NCI-H1417 treated with DMSO at 0.1 percent for 48 hours (cell line): ENCODE measurements at regions not wholly inside any gene's neighbourhood (a gene's known extent, or its start where the extent isn't known, plus 50 kb on each side); places are given as distances from the start of the nearest gene placed in this dataset.
"Not testable (repeated sequence)": the region's sequence is repeated elsewhere in the genome, so short reads cannot be mapped to it uniquely, and the experiment has no call there.

Experiments
- DNase-seq: peaks from one replicate; lab custom pipeline; 2025; lab: John Stamatoyannopoulos, UW

DNA sequence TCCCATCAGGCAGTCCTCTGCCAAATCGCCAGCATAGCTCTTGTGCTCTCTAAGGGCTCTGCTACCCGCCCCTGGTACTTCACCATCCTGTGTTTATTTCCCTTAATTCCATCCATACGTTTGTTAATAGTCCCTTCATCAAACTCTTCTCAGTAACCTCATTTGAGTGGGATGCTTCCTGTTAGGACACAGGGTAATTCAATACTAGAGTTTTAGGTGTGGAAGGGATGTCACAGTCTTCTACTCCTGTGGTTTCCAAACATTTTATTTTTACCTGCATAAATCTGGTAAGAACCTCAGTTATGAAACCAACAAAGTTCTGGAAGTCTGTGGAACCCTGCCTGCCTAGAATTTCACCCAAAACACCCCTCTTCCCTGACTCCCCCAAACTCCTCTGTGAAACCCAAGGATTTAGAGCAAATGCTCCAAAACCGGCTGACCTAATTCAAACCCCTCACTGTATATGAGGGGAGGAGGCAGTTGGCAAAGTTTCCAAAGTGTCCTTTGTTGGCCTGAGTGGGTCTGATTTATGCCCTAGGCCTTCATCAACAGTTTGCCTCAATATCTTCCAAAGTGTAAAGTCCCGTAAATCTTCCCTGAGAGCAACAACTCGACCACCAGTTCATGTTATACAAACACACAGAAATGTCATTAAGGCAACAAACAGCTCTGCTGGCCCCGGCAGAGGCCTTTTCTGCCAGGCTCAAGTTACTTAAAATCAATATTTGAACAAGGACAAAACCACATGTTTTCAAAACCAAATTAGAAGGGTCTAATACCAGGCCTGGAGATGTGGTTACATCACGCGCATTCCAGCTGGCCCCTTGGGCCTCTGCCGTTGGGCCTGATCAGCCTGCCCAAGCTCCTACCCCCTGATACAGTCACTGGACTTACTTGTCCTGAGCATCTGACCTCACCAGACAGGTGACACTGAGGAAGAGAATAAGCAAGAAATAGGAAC lies 82.4 kb upstream of the FGGY start:
- peak; percentile 50 for DNase-seq

DNA sequence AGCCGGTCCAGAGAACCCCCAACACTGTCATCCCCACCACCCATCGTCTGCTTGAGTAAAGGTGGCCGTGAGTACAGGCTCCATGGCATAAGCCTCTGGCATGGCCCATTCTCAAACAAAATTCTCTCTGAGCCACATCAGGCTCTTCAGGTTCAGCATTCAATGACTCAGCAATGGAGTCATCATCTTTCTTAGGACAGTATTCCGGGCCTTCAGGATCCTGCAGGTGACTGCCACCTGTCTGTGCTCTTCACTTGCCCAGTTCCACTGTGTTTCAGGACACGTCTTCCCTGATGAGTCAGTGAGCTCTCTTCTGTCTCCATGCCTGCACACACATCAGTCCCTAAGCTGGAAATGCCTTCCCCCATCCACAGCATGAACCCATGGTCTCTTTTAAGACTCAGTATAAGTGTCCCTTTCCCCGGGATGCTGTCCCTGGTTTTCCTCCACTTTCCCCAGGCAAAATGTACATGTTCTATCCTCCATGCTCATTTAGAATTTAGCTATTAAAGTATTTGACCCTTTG lies 81.1 kb upstream of the FGGY start:
- no peak for DNase-seq

DNA sequence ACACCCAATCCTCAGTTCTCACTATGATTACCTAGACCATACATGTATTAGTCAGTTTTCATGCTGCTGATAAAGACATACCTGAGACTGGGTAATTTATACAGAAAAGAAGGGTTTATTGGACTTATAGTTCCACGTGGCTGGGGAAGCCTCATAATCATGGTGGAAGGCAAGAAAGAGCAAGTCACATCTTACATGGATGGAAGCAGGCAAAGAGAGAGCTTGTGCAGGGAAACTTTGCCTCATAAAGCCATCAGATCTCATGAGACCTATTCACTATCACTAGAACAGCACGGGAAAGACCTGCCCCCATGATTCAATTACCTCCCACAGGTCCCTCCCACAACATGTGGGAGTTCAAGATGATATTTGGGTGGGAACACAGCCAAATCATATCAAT lies 79.5 kb upstream of the FGGY start:
- not testable (repeated sequence) for DNase-seq

DNA sequence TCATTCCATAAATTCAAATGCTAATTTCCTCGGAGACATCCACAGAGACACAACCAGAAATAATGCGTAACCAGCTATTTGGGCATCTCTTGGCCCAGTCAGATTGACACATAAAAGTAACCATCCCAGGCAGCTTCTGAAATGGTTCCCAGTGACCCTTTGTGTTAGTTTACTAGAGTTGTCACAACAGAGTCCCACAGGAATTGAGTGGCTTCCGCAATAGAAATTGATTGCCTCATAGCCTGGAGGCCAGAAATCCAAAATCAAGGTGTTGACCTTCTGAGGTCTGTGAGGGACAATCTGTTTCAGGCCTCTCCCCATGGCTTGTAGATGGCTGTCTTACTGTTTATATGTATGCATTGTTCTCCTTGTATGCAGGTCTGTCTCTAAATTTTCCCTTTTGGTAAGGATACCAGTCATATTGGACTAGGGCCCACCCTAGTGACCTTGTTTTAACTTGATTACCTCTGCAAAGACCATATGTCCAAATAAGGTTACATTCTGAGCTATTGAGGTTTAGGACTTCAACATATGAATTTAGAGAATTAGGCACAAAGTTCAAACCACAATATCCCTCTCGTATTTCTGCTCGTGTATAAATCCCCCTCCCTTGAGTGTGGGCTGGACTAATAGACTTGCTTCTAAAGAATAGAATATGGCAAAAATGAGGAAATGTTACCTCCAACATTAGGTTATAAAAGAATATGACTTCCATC lies 78.2 kb upstream of the FGGY start:
- DNase-seq, result no peak

DNA sequence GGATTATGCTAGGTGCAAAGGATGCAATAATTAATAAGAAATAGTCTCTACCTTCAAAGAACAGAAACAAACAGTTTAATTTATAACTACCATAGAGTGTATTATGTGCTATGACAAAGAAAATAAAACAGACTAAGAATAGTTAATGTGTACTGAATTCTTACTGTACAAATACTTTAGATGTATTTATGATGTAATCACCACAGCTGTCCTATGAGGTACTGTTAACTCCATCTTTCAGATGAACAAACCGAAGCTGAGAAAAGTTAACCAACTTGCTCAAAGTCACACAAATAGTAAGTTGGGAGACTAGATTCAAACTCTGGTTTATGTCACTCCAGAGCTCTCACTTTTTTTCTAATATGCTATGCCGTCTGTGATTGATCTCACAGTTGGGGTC lies 77.0 kb upstream of the FGGY start:
- no peak for DNase-seq

DNA sequence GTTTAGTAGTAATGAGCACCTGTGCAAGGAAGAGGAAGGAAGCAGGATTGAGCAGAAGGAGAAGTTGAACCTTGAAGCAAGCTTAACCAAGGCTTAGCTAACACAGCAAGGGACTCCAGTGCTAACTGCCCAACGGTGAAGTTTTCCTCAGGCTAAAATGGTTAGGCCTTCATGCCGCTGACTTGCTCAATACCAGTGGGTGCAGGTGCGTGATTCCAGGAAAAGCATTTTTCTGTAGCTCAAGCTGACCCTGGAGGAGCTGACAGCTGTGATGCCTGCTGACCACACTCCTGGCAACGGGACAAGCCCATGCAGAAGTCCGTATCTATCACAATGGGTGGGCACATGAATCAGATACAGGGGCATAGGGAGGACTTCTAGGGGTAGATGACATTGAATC lies 76.5 kb upstream of the FGGY start:
- DNase-seq, result no peak

DNA sequence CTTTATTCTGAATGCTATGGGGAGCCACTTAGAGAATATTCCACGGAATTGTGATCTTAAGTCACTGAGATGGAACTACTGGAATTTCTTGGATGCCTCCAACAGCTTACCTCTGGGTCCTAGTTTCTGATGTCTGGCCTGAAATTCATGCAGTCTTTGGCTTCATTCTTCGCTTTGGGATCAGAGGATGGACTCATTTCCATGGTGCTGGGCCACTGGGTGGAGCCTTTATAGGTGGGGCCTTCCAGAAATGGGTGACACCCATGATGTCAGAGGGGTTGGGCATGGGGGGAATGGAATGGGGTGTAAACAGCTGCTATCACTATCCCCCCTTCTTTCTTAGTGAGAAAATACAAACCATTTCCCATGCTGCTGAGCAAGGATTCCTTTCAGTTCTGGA lies 73.7 kb upstream of the FGGY start:
- DNase-seq, result no peak

DNA sequence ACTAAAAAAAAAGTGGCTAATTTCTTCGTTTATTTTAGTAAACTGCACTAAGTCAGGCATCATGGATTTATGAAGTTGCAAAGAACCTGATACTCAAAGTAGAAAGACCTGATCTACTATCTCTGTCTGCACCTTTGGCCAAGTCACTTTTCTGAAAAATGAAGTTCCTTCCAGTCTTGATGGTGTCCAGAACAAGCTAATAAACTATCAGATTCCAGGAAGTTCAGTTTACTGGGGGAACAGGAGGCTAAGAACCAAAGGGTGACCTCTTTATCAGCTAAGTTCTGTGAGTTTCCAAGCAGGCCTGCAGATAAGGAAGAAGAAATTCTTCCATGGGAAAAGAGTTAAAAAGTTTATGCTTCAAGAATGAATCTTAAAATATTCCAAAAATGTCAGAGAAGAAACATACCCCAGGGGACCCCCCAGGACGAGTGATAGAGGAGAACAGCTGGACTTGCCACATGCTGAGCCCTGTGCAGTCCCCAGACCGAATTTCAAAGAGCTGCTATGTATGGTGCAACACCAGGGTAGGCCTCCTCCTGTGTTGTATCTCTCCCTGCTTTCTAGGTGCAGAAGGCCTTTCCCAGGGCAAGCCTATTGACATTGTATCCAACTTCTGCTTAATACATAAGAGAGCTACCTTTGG lies 72.8 kb upstream of the FGGY start:
- DNase-seq, result no peak

DNA sequence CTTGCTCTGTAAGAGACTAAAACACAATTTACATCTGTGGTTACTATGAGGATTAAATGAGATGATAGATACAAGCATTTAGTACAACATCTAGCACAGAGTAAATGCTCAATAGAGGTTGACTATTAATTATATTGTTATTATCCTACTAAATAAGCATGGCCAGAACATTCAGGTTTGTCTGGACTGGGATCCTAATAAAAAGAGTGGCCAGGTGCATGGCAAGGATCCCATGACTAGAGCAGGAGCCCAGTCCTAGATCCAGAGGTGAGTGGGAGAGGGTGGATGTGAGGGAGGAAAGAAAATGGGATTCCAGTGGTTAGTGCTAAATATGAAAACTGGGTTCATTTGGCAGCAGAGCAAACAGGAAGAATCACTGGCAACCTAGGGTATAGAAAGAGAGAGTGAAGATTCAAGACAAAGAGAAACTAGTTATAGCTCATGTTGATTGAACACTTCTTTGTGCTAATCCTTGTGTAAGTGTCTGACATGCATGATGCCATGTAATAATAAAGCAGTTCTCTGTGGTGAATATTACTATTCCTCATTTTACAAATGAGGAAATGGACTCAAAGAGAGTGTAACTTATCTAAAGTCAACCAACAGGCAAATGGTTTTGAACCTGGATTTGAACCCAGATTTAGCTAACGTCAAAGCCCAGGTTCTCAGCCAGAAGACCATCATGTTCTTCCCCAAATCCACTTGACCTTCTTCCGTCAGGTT lies 71.1 kb upstream of the FGGY start:
- no peak for DNase-seq

DNA sequence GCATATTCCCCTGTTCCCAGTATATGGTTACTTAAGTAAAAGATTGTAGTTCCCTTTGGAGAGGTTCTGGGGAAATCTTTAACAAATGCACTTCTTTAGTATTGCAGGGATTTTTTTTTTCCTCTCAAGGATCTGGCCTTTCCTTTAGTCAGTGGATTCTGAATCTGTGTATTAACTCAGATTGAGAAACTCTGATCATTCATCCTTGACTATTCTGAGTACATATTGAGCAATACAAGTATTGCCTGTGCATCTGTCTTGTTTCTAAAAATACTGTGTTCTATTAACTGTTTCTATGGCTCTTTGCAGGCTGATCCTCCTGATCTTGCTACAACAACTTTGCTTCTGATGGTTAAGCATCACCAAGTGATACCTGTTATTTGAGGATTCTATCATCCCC lies 67.8 kb upstream of the FGGY start:
- no peak for DNase-seq

DNA sequence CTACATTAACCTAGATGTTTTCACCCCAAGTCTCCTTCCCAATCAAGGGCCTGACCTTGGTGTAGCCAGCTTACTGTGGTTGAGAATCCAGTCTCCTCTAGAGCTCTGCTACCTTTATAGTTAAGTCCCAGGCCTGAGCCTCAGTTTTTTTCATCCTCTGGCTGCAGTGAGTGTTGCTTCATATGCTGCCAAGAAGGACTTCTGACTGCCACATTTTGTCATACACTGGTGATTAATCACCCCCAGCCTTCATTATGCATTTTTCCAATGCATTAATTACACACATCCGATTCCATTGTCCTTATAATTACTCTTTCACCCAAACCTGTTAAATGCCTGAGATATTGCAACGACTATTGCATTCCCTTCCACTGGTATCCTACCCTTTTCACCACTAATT lies 66.3 kb upstream of the FGGY start:
- no peak for DNase-seq

DNA sequence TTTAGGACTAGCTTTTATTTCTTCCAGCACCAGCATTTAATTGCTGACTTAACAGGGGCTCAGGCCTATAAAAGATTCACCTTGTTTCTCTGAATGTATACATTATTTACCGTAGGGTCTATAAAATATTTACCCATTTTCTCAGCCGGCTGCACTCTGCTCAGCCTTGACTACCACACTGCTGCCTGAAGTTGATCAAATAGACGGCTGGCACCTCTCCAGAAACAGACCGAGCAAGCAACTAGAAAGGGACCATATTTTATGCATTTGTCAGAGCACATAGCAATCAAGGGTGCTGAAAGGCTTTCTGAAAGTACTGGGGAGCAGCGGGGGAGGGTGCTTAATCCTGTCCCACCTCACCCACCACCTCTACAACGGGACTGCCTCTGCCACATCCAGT lies 64.7 kb upstream of the FGGY start:
- DNase-seq, result peak; percentile 81

DNA sequence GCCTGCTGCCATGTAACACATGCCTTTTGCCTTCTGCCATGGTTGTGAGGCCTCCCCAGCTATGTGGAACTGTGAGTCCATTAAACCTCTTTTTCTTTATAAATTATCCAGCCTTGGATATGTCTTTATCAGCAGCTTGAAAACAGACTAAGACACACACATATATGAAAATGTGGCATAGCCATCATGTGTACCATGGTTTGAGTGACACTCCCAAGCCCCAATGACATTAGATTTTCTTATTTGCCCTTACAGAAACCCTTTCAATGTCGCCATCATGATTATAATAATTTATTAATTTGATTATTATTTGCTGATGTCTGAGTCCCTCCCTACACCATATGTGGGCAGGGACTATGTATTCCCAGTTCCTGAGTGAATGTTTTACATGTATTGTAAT lies 63.5 kb upstream of the FGGY start:
- no peak for DNase-seq

DNA sequence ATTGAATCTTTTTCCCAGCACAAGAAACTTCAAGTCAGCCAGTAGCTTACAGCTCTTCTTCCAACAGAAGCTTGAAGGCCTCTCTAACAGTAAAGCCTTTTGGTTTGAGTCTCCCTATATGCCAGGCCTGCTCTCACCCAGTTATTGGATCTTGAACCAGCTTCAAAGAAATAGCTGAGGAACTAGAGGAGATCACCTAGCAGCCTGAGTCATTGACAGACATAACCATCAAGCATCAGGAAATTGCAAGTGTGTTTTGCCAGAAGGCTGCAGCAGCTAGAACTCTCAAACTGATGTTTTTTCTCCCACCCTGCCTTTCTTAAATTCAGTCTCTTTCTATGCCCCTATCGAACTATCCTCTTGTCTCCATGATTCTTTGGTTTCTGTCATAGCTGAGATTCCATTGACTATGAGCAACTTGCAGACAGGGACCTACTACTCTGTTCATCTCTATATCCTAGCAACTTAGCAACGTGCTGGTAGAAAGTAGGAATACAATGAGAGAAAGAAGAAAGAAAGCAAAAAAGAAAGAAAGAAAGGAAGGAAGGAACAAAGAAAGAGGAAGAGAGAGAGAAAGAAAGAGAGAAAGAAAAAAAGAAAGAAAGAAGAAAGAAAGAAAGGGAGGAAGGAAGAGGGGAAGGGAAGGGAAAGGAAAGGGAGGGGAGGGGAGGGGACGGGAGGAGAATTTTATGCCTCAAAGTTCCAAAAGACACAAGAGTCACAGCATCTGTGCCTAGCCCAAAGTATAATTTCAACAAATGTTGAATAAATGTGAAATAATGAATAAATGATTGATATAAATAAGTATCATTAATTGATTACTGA lies 60.0 kb upstream of the FGGY start:
- no peak for DNase-seq

DNA sequence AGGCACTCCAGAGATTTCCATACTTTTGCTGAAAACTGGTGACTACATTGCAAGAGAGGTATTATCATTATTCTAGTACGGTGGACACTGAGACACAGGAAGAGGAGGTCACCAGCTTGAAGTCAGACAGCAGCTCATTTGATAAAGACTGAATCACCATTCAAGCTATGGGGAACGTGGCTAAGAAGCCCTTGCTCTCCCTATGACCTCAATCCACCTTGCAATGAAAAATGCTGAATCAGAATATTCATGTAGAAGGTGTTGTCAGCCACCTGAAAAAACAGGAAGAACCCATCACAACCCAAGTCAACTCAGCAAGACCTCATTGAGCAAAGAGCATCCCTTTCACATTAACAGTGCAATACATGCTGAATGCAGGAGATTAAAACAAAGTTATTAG lies 59.0 kb upstream of the FGGY start:
- peak; percentile 89 for DNase-seq

DNA sequence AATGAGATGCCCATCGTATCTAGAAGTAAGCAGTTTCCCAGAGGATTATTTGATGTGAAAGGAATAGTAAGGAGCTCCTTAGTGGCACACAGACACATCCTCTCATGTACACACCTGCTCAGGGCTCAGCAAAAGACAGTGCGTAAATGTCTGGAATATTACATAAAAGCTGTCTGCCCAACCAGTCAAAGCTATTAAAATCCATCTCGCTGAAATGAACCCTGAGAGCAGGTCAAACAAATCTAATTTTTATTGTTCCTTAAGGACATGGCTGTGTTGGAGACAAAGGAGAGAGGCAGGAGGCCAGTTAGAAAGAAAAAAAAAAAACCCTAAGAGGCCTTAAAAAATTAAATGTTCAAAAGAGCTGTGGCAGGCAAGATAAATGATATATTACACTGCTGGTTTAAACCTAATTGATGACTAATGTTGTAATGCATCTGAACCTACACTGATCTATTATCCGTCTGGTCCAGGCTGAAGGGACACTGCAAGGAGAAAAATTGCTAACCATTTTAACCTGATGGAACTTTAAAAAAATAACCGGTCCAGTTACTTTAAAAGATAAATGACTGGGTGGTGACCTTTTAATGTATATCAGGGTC lies 58.5 kb upstream of the FGGY start:
- peak; percentile 97 for DNase-seq

DNA sequence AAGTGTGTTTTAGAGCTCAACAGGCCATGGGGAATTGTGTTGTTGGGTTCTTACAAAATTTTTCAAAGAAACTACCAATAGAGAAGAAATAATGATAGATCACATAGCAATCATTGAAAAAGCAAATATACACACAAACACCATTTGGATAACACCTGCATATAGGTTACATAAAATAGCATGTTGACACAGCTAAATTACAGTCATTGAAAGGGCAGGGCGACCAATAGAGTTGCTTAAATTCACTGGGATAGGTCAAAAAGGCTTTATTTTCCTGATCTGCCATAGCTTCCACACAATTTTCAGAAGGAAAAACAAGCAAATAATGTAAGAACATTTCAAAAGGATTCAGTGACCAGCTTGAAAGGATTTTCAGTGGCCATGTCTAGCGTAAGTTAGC lies 57.9 kb upstream of the FGGY start:
- DNase-seq, result no peak

DNA sequence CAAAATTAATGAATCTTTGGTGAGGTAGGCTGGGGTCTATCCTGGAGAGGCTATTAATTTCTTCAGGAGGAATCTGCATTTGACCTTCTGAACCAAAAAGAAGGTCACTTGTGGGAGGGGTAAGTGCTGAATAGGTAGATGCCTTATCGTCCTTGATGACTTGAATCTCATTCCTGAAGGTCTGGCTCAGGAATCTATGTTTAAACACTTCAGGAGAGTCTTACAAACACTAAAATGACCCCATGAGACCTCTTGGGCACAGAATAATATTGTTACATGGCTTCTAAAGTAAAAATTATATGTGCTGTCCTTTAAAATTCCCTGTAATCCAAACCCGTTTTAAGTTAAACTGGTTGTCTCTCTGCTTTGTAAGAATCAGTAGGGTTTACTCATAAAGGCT lies 55.0 kb upstream of the FGGY start:
- no peak for DNase-seq

DNA sequence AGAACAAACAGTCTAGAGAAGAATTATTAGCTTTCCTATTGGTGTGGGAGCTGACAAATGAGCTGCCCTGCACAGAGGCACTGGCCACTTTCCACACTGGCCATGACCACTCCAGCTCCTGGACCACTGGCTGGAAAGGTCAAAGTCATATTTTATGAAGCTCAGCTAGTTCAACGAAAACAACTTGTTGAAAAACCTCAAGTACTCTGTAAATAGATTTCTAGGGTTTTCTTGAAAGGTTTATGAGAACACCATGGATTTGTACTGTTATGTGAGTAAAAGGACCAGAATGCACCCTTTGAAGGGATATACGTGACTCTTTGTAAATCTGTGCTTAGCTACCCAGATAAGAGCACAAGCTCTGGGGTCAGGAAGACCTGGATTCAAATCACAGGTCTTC lies 54.5 kb upstream of the FGGY start:
- DNase-seq, result no peak

DNA sequence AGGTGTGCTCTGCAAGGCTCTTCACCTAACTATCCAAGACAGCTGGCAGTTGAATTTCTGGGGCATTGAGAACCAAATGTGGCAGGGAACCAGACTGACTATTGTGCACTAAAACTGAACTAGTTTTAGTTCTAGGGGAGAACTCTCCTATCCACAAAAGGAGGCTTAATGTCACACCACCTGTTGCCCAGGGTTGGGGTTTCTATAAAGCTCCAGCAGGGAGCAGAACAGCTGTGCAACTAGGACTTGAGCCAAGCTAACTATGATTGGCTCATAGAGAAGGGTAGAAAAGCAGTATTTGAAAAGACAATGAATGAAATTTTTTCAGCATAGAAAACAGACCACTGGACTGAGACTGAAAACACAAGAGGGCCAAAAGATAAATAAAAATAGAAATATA lies 53.3 kb upstream of the FGGY start:
- DNase-seq, result no peak

DNA sequence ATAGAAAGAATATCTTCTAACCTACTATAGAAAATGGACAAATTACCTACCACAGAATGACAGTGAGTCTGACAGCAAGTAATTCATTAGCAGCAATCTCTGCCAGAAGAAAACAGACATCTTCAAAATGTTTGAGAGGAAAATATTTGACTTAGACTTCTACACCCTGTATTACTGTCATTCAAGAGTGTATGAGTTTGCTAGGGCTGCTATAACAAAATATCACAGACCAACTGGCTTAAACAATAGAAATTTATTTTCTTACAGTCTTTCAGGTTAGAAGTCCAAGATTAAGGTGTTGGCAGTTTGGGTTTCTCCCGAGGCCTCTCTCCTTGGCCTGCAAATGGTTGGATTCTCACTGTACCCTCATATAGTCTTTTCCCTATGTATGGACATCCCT lies 52.9 kb upstream of the FGGY start:
- no peak for DNase-seq
